Spleen (tissue), 11 donors: ENCODE measurements at regions not wholly inside any gene's neighbourhood (a gene's known extent, or its start where the extent isn't known, plus 50 kb on each side); places are given as distances from the start of the nearest gene placed in this dataset.

ENCODE experiments used
- DNase-seq: peaks from one replicate; pipeline ENCODE4 v3.0.0-alpha.2; 2020
- H3K27ac ChIP-seq, 8 donors: fragments of 200-600 bp; sonication (generic) in 7 of 8; 1 replicate in 4 of 8; 2 replicates in 4 of 8; pipeline versions ENCODE4 v1.5.0 to v1.8.0; 2016 to 2021; ENCODE audit warnings: inconsistent platforms in 4 of 8, mild to moderate bottlenecking in 4 of 8, moderate library complexity in 1 of 8
- H3K27me3 ChIP-seq, 7 donors: fragments of 200-600 bp; sonication (generic) in 6 of 7; replicated peaks in 1 of 7; 1 replicate in 4 of 7; 2 replicates in 3 of 7; pipeline versions ENCODE4 v1.5.0 to v1.8.0; 2016 to 2021; ENCODE audit warnings: inconsistent platforms in 3 of 7, mild to moderate bottlenecking in 1 of 7
- H3K36me3 ChIP-seq, 6 donors: fragments of 200-600 bp; sonication (generic) in 5 of 6; 1 replicate in 4 of 6; 2 replicates in 2 of 6; pipeline versions ENCODE4 v1.5.0 to v1.8.0; 2016 to 2021; ENCODE audit warnings: inconsistent platforms in 2 of 6
- H3K4me1 ChIP-seq, 6 donors: fragments of 200-600 bp; sonication (generic) in 5 of 6; 1 replicate in 3 of 6; 2 replicates in 3 of 6; pipeline versions ENCODE4 v1.5.0 to v1.8.0; 2016 to 2021; ENCODE audit warnings: inconsistent platforms in 3 of 6
- H3K4me3 ChIP-seq, 8 donors: fragments of 200-600 bp; sonication (generic) in 7 of 8; 1 replicate in 4 of 8; 2 replicates in 4 of 8; pipeline versions ENCODE4 v1.5.0 to v1.8.0; 2016 to 2021; ENCODE audit warnings: inconsistent platforms in 4 of 8, mild to moderate bottlenecking in 4 of 8, moderate library complexity in 2 of 8
- H3K9me3 ChIP-seq, 8 donors: fragments of 200-600 bp; sonication (generic) in 7 of 8; 1 replicate in 4 of 8; 2 replicates in 4 of 8; pipeline versions ENCODE4 v1.5.0 to v1.8.0; 2016 to 2021; ENCODE audit warnings: inconsistent platforms in 4 of 8
- POLR2A ChIP-seq, 3 donors: fragments of 450-650 bp; IDR thresholded peaks; one replicate each; pipeline ENCODE4 v1.5.1; 2017; ENCODE audit warnings: antibody characterized with exemption in 3 of 3, mild to moderate bottlenecking in 1 of 3
- POLR2AphosphoS5 ChIP-seq, 3 donors: sonication (generic); formaldehyde crosslinking; IDR thresholded peaks; one replicate each; pipeline ENCODE4 v1.5.1; 2017; ENCODE audit warnings: antibody characterized with exemption in 3 of 3
- WGBS, 5 donors: extraction: QIAGEN DNeasy Blood & Tissue Kit in 3 of 5; methylation state at CpG; one replicate each; pipeline versions ENCODE4 v1.1.5 to v1.1.7; 2013 to 2018; 5-methylcytosine and 5-hydroxymethylcytosine counted together
- intact Hi-C: fragments of 100-400 bp; cut with DNase I; formaldehyde crosslinking; loops from one replicate; pipeline ENCODE4 v1.15.0; 2023; ENCODE audit warnings: low total_unique reads
- TF ChIP-seq, protein P1 (sequence below), 11 experiments: fragments of 200-600 bp in 7 of 11; fragments of 450-650 bp in 4 of 11; sonication (generic) in 4 of 11; IDR thresholded peaks in 8 of 11; conservative IDR thresholded peaks in 3 of 11; 1 replicate in 7 of 11; 2 replicates in 4 of 11; pipeline versions ENCODE4 v1.4.0 to v1.8.0; 2016 to 2021; ENCODE audit warnings: antibody characterized with exemption in 11 of 11, inconsistent platforms in 4 of 11, mild to moderate bottlenecking in 1 of 11
- donor health status: healthy with polysubstance abuse.
- donor health status: DM: no; HTN: no; CAD: no; lungs with moderate emphysema.
- donor health status: DM: no; HTN: no; CAD: no.
- donor health status: Bipolar disorder and iron deficiency.
- donor health status: healthy.
- donor health status: DM: no; HTN: no; CAD: no.
- donor health status: DM: yes; HTN: yes; CAD: no.

DNA sequence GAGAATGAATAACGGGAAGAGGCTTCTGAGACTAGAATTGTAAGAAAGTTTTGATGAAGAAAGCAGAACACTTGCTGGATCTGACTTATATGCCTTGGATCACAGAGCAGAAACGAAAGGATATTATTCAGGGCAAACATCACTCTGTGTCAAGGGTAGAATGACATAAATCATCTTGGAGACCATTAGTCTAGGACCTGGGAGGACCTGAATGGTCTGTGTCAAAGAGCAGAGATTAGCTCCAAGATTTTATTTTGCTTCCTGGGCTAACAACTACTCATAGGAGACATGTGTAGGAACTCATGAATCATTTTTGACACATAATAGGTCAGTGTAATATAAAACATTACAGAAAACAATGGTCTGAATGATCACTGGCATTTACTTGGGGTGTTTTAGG, 417.9 kb downstream of the SLCO4C1 start:
- Histone ChIP-seq H3K36me3 (no peaks in the 10 kb centered on the region), H3K27me3 (no peaks in the 10 kb centered on the region), H3K9me3 (no peaks in the 10 kb centered on the region), H3K4me3 (no peak overlapping the region), H3K27ac (no peak overlapping the region), H3K4me1 (no peaks in the 10 kb centered on the region)
- TF ChIP-seq POLR2AphosphoS5 (IDR thresholded peaks at IDR 0.05) = no peak
- no peak for TF ChIP-seq POLR2A (IDR thresholded peaks at IDR 0.05)
- TF ChIP-seq, protein P1, sequence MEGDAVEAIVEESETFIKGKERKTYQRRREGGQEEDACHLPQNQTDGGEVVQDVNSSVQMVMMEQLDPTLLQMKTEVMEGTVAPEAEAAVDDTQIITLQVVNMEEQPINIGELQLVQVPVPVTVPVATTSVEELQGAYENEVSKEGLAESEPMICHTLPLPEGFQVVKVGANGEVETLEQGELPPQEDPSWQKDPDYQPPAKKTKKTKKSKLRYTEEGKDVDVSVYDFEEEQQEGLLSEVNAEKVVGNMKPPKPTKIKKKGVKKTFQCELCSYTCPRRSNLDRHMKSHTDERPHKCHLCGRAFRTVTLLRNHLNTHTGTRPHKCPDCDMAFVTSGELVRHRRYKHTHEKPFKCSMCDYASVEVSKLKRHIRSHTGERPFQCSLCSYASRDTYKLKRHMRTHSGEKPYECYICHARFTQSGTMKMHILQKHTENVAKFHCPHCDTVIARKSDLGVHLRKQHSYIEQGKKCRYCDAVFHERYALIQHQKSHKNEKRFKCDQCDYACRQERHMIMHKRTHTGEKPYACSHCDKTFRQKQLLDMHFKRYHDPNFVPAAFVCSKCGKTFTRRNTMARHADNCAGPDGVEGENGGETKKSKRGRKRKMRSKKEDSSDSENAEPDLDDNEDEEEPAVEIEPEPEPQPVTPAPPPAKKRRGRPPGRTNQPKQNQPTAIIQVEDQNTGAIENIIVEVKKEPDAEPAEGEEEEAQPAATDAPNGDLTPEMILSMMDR (IDR thresholded peaks at IDR 0.05 in 8 of 11, conservative IDR thresholded peaks at IDR 0.05 in 3 of 11) = no peak
- 40 to 68% (median 61%) methylated on average over 2 of the region's 2 CpGs for WGBS, 5 donors
- intact Hi-C loops = no loop called here
- DNase-seq = no peak

DNA sequence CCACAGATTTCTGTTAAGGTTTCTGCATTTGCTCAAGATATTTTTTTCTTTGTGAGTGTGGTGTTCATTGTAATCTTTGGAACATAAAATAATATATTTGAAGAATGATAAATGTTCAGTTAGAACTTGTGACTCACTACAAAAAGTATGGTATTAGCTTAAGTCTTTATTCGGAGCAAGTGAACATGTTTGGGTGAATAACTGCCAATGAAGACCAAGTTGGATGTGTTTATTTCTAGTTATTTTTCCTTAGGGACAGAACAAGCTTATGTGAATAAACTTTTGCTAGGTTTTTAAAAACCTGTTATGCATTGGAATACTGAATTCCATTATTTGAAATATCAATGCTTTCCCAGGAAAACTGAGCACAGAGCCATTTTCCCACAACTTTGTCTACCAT, 418.6 kb downstream of the SLCO4C1 start:
- WGBS, 5 donors = 86 to 95% (median 93%) methylated on average over 1 of the region's 1 CpG
- Histone ChIP-seq H3K9me3 (no peaks in the 10 kb centered on the region), H3K36me3 (no peaks in the 10 kb centered on the region), H3K4me1 (no peaks in the 10 kb centered on the region), H3K27me3 (no peaks in the 10 kb centered on the region), H3K27ac (no peak overlapping the region), H3K4me3 (no peak overlapping the region)
- TF ChIP-seq, protein P1 (IDR thresholded peaks at IDR 0.05 in 8 of 11, conservative IDR thresholded peaks at IDR 0.05 in 3 of 11) = no peak
- TF ChIP-seq POLR2A (IDR thresholded peaks at IDR 0.05) (no peak), POLR2AphosphoS5 (IDR thresholded peaks at IDR 0.05) (no peak)
- no peak for DNase-seq
- intact Hi-C loops = no loop called here

DNA sequence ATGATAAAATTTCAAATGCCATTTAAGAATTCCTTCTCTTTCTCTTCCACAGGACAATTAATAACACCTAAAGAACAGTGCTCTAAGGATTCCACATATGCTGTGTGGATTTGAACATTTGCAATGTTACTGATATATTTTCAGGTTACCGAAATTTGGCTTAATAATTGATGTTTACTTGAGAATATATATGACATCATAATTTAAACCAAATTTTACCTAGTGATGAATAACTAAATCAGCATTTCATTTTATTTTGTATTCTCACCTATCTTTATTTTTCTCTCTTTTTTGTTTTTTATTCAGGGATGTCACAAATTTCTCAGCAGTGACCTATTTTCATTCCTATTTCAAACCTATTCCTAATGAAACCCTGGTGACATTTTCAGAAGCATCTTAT, 429.6 kb downstream of the SLCO4C1 start:
- intact Hi-C loops = no loop called here
- WGBS, 5 donors = 83 to 97% (median 86%) methylated on average over 1 of the region's 1 CpG
- peaks cover 0 to 12% (median 0%) of the 10 kb centered on the region in 8 donors for H3K9me3 ChIP-seq

DNA sequence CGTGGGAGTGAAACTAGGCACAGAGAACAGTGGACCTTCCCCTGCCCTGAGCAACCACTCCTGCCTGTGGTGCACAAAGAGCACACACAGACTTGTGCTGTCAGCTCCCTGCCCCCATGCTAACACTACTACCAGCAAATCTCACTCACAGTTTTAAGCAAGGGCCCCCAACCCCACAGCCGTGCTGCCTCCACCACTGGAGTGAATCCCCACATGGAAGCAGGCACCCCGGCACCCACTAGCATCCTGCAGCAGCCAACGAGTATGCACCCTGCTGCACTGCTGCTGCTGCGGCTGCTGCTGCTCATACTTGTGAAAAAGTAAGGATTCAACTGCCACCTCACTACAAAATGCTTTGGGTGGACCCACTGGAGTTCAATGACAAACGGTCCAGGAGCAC, 435.5 kb downstream of the SLCO4C1 start:
- TF ChIP-seq POLR2AphosphoS5 (IDR thresholded peaks at IDR 0.05) (no peak), POLR2A (IDR thresholded peaks at IDR 0.05) (no peak)
- TF ChIP-seq, protein P1 (IDR thresholded peaks at IDR 0.05 in 8 of 11, conservative IDR thresholded peaks at IDR 0.05 in 3 of 11) = no peak
- H3K27me3 ChIP-seq = no peaks in the 10 kb centered on the region
- 56 to 80% (median 78%) methylated on average over 6 of the region's 6 CpGs for WGBS, 5 donors
- H3K27ac ChIP-seq = no peak overlapping the region
- no peaks in the 10 kb centered on the region for H3K36me3 ChIP-seq
- H3K4me1 ChIP-seq = no peaks in the 10 kb centered on the region
- peaks cover 0 to 12% (median 0%) of the 10 kb centered on the region in 8 donors for H3K9me3 ChIP-seq
- DNase-seq = no peak
- intact Hi-C loops = no loop called here
- H3K4me3 ChIP-seq = no peak overlapping the region

More for the DNA sequence above, 429.6 kb downstream of the SLCO4C1 start:
- no peaks in the 10 kb centered on the region for H3K36me3 ChIP-seq
- DNase-seq = no peak
- no peak overlapping the region for H3K27ac ChIP-seq
- no peaks in the 10 kb centered on the region for H3K4me1 ChIP-seq
- no peaks in the 10 kb centered on the region for H3K27me3 ChIP-seq
- H3K4me3 ChIP-seq = no peak overlapping the region
- TF ChIP-seq, protein P1 (IDR thresholded peaks at IDR 0.05 in 8 of 11, conservative IDR thresholded peaks at IDR 0.05 in 3 of 11) = no peak
- TF ChIP-seq POLR2AphosphoS5 (IDR thresholded peaks at IDR 0.05) (no peak), POLR2A (IDR thresholded peaks at IDR 0.05) (no peak)
